C4-2B (cell line): ENCODE measurements at regions not wholly inside any gene's neighbourhood (a gene's known extent, or its start where the extent isn't known, plus 50 kb on each side); places are given as distances from the start of the nearest gene placed in this dataset.

Source experiments
- CTCF ChIP-seq: fragments of 450-650 bp; conservative IDR thresholded peaks from 2 replicates; pipeline ENCODE4 v1.5.1; 2017; ENCODE audit warnings: mild to moderate bottlenecking
- ZFX ChIP-seq: fragments of 450-650 bp; IDR thresholded peaks from 2 replicates; pipeline ENCODE4 v1.6.1; 2017

- TF ChIP-seq CTCF, result no peak
- TF ChIP-seq ZFX, result no peak
Observed at GRCh38 chr4:59647011-59647410, 1553.1 kb upstream of the ADGRL3 start.
